Sigmoid colon (tissue), 4 donors: ENCODE measurements at regions not wholly inside any gene's neighbourhood (a gene's known extent, or its start where the extent isn't known, plus 50 kb on each side); places are given as distances from the start of the nearest gene placed in this dataset.

ENCODE experiments used
- CTCF ChIP-seq, 4 experiments: fragments of 450-650 bp in 3 of 4; fragments of 200-600 bp in 1 of 4; IDR thresholded peaks; one replicate each; pipeline ENCODE4 v1.5.1; 2016 to 2019; ENCODE audit warnings: antibody characterized with exemption in 4 of 4, mild to moderate bottlenecking in 3 of 4, moderate library complexity in 2 of 4
- EP300 ChIP-seq, 4 donors: sonication (generic); formaldehyde crosslinking; IDR thresholded peaks; one replicate each; pipeline ENCODE4 v1.6.1; 2017; ENCODE audit warnings: antibody characterized with exemption in 4 of 4
- POLR2A ChIP-seq, 2 donors: fragments of 450-650 bp; IDR thresholded peaks; one replicate each; pipeline ENCODE4 v1.6.1; 2016; ENCODE audit warnings: antibody characterized with exemption in 2 of 2, mild to moderate bottlenecking in 2 of 2, moderate library complexity in 2 of 2

- TF ChIP-seq EP300 (IDR thresholded peaks at IDR 0.05) (no peak), POLR2A (IDR thresholded peaks at IDR 0.05) (no peak), CTCF (IDR thresholded peaks at IDR 0.05) (no peak)
These were observed 223.3 kb downstream of the FAM43A start for GRCh38 chr3:194908972-194909371.
